IMR-90 (cell line): ENCODE measurements at regions not wholly inside any gene's neighbourhood (a gene's known extent, or its start where the extent isn't known, plus 50 kb on each side); places are given as distances from the start of the nearest gene placed in this dataset.

Experiments
- ATAC-seq: fragments of 200-7000 bp; cut with Tn5 transposase; 2 replicates; pipeline ENCODE4 v1.9.1; 2020; ENCODE audit warnings: low read depth, mild to moderate bottlenecking, moderate library complexity
- BruUV-seq: library from RNA; stranded (reverse); fragments of 400-500 nt; replicated peaks from 2 replicates; lab custom pipeline; 2021; lab: Mats Ljungman, UMichigan
- CTCF ChIA-PET: fragments of 300-600 bp; formaldehyde crosslinking; extraction: SDS; loops from one replicate; lab custom pipeline; 2021; ENCODE audit warnings: antibody characterized with exemption; lab: Yijun Ruan, JAX
- POLR2A ChIA-PET: fragments of 300-600 bp; sonication (Branson Sonifier 250); formaldehyde crosslinking; loops from one replicate; lab custom pipeline; 2022; ENCODE audit warnings: antibody characterized with exemption; ENCODE audit not compliant: unreplicated experiment; lab: Charles Lee
- DNase-seq: peaks from one replicate; pipeline ENCODE4 v3.0.0; 2013
- H2AFZ ChIP-seq: replicated peaks from 2 replicates; pipeline ENCODE3; 2013; ENCODE audit warnings: low read length, mild to moderate bottlenecking; ENCODE audit not compliant: poor library complexity
- H2AK5ac ChIP-seq: 2 replicates; pipeline ENCODE4 v1.6.1; 2013; ENCODE audit warnings: low read depth, low read length, inconsistent platforms
- H2AK9ac ChIP-seq: replicated peaks from 2 replicates; pipeline ENCODE3; 2013; ENCODE audit warnings: mild to moderate bottlenecking, low read depth, low read length, moderate library complexity; ENCODE audit not compliant: poor library complexity
- H2BK120ac ChIP-seq: 2 replicates; pipeline ENCODE4 v1.6.1; 2013; ENCODE audit warnings: low read depth, low read length, inconsistent platforms
- H2BK15ac ChIP-seq: 3 replicates; pipeline ENCODE4 v1.6.1; 2013; ENCODE audit warnings: low read depth, low read length, inconsistent platforms
- H2BK20ac ChIP-seq: 2 replicates; pipeline ENCODE4 v1.6.1; 2013; ENCODE audit warnings: low read depth, mild to moderate bottlenecking, inconsistent platforms, low read length, moderate library complexity
- H2BK5ac ChIP-seq: 2 replicates; pipeline ENCODE4 v1.6.1; 2013; ENCODE audit warnings: mild to moderate bottlenecking, low read depth, low read length, inconsistent platforms; ENCODE audit not compliant: poor library complexity, severe bottlenecking
- H3K14ac ChIP-seq: replicated peaks from 2 replicates; pipeline ENCODE4 v1.6.1; 2013; ENCODE audit warnings: low read depth, low read length, inconsistent platforms
- H3K18ac ChIP-seq: 2 replicates; pipeline ENCODE4 v1.6.1; 2013; ENCODE audit warnings: low read depth, low read length, control low read depth
- H3K23ac ChIP-seq: 2 replicates; pipeline ENCODE4 v1.6.1; 2013; ENCODE audit warnings: low read depth, low read length, inconsistent platforms
- H3K27ac ChIP-seq: 2 replicates; pipeline ENCODE4 v1.5.1; 2013; ENCODE audit warnings: mild to moderate bottlenecking, control low read depth, low read length; ENCODE audit not compliant: insufficient read depth
- H3K27me3 ChIP-seq: 2 replicates; pipeline ENCODE4 v1.6.1; 2013; ENCODE audit warnings: low read length; ENCODE audit not compliant: control insufficient read depth, insufficient read depth
- H3K36me3 ChIP-seq: 2 replicates; pipeline ENCODE4 v1.6.1; 2013; ENCODE audit warnings: low read length, mixed read lengths; ENCODE audit not compliant: control insufficient read depth, insufficient read depth
- H3K4ac ChIP-seq: 2 replicates; pipeline ENCODE4 v1.6.1; 2013; ENCODE audit warnings: low read depth, low read length, inconsistent platforms
- H3K4me1 ChIP-seq: 2 replicates; pipeline ENCODE4 v1.6.1; 2013; ENCODE audit warnings: low read length, mixed read lengths; ENCODE audit not compliant: control insufficient read depth, insufficient read depth
- H3K4me2 ChIP-seq: 2 replicates; pipeline ENCODE4 v1.6.1; 2013; ENCODE audit warnings: low read depth, mild to moderate bottlenecking, control low read depth, low read length, moderate library complexity
- H3K4me3 ChIP-seq: 2 replicates; pipeline ENCODE4 v1.5.1; 2013; ENCODE audit warnings: low read depth, mild to moderate bottlenecking, control low read depth, low read length, moderate library complexity; ENCODE audit not compliant: insufficient read depth
- H3K56ac ChIP-seq: 2 replicates; pipeline ENCODE4 v1.6.1; 2013; ENCODE audit warnings: low read length, inconsistent platforms; ENCODE audit not compliant: insufficient read depth; ENCODE audit errors: extremely low read depth
- H3K79me1 ChIP-seq, 2 experiments: 2 replicates each; pipeline ENCODE4 v1.6.1; 2013; ENCODE audit warnings: low read length in 2 of 2, inconsistent platforms in 1 of 2, low read depth in 1 of 2
- H3K9ac ChIP-seq: 2 replicates; pipeline ENCODE4 v1.6.1; 2013; ENCODE audit warnings: low read depth, low read length, control low read depth
- H3K9me1 ChIP-seq: 2 replicates; pipeline ENCODE4 v1.6.1; 2013; ENCODE audit warnings: low read length, inconsistent platforms; ENCODE audit not compliant: insufficient read depth
- H3K9me3 ChIP-seq: 2 replicates; pipeline ENCODE4 v1.6.1; 2013; ENCODE audit warnings: low read length; ENCODE audit not compliant: control insufficient read depth, insufficient read depth
- H4K20me1 ChIP-seq: 2 replicates; pipeline ENCODE4 v1.6.1; 2013; ENCODE audit warnings: low read length, inconsistent platforms; ENCODE audit not compliant: insufficient read depth
- H4K5ac ChIP-seq: 2 replicates; pipeline ENCODE4 v1.6.1; 2013; ENCODE audit warnings: mild to moderate bottlenecking, low read depth, low read length, control low read depth
- H4K8ac ChIP-seq, 2 experiments: 2 replicates each; pipeline ENCODE4 v1.6.1; 2013; ENCODE audit warnings: low read depth in 2 of 2, low read length in 2 of 2, control low read depth in 1 of 2, inconsistent platforms in 1 of 2
- H4K91ac ChIP-seq: 2 replicates; pipeline ENCODE4 v1.6.1; 2013; ENCODE audit warnings: low read depth, low read length, inconsistent platforms; ENCODE audit not compliant: insufficient read depth
- BHLHE40 ChIP-seq: fragments of 150-350 bp; IDR thresholded peaks from 2 replicates; pipeline ENCODE4 v1.6.1; 2016; ENCODE audit warnings: mild to moderate bottlenecking, low read depth, low read length
- CEBPB ChIP-seq: IDR thresholded peaks from 2 replicates; pipeline ENCODE4 v1.6.1; 2012; ENCODE audit warnings: low read depth, low read length, improper control_type of control experiment
- CHD1 ChIP-seq: IDR thresholded peaks from 2 replicates; pipeline ENCODE4 v1.6.1; 2012; ENCODE audit warnings: low read depth, low read length, improper control_type of control experiment
- FOS ChIP-seq: fragments of 150-350 bp; IDR thresholded peaks from 2 replicates; pipeline ENCODE4 v1.6.1; 2016; ENCODE audit warnings: low read depth, low read length
- MAFK ChIP-seq: IDR thresholded peaks from 2 replicates; pipeline ENCODE4 v1.6.1; 2012; ENCODE audit warnings: low read depth, low read length, improper control_type of control experiment
- MAZ ChIP-seq: IDR thresholded peaks from 2 replicates; pipeline ENCODE4 v1.6.1; 2012; ENCODE audit warnings: low read depth, mild to moderate bottlenecking, low read length, improper control_type of control experiment, moderate library complexity, borderline replicate concordance
- MXI1 ChIP-seq: IDR thresholded peaks from 2 replicates; pipeline ENCODE4 v1.6.1; 2012; ENCODE audit warnings: low read depth, mild to moderate bottlenecking, low read length, moderate library complexity, borderline replicate concordance
- NFE2L2 ChIP-seq: fragments of 150-350 bp; IDR thresholded peaks from 2 replicates; pipeline ENCODE4 v1.6.1; 2016; ENCODE audit warnings: low read depth, mild to moderate bottlenecking, low read length
- POLR2A ChIP-seq: IDR thresholded peaks from 2 replicates; pipeline ENCODE4 v1.6.1; 2012; ENCODE audit warnings: mild to moderate bottlenecking, low read depth, low read length
- RAD21 ChIP-seq: IDR thresholded peaks from 2 replicates; pipeline ENCODE4 v1.6.1; 2012; ENCODE audit warnings: low read length, improper control_type of control experiment
- RCOR1 ChIP-seq: IDR thresholded peaks from 2 replicates; pipeline ENCODE4 v1.6.1; 2012; ENCODE audit warnings: mild to moderate bottlenecking, low read length, improper control_type of control experiment; ENCODE audit not compliant: insufficient replicate concordance
- RFX5 ChIP-seq: IDR thresholded peaks from 2 replicates; pipeline ENCODE4 v1.8.0; 2012; ENCODE audit warnings: low read depth, mild to moderate bottlenecking, low read length, moderate library complexity
- SMC3 ChIP-seq: fragments of 150-350 bp; IDR thresholded peaks from 2 replicates; pipeline ENCODE4 v1.6.1; 2016; ENCODE audit warnings: low read depth, mild to moderate bottlenecking, antibody characterized with exemption, low read length, moderate library complexity
- WGBS, 2 experiments: methylation state at CpG; one replicate each; pipeline versions ENCODE4 v1.1.5 to v1.1.7; 2013; ENCODE audit warnings: missing lambda C conversion rate in 2 of 2; ENCODE audit not compliant: insufficient read length in 1 of 2; ENCODE audit errors: extremely low coverage in 2 of 2; 5-methylcytosine and 5-hydroxymethylcytosine counted together
- dilution Hi-C: fragments of 300-500 bp; cut with HindIII; formaldehyde crosslinking; loops from one replicate; pipeline ENCODE4 v1.14.3; 2018; ENCODE audit warnings: low sequenced_read_pairs; ENCODE audit not compliant: unreplicated experiment
- in situ Hi-C: fragments of 300-500 bp; cut with MboI; formaldehyde crosslinking; loops from 3 replicates; pipeline ENCODE4 v1.14.3; 2019; ENCODE audit warnings: low sequenced_read_pairs, inconsistent platforms, mixed read lengths
- intact Hi-C: fragments of 100-400 bp; cut with micrococcal nuclease; formaldehyde crosslinking; loops from 2 replicates; pipeline ENCODE4 v1.10.0; 2022
- TF ChIP-seq, protein P1 (sequence below): fragments of 150-350 bp; IDR thresholded peaks from 2 replicates; pipeline ENCODE4 v1.6.1; 2016; ENCODE audit warnings: low read depth, mild to moderate bottlenecking, low read length, moderate library complexity, borderline replicate concordance
- TF ChIP-seq, protein P2 (sequence below): fragments of 150-350 bp; IDR thresholded peaks from 2 replicates; pipeline ENCODE4 v1.6.1; 2017; ENCODE audit warnings: mild to moderate bottlenecking, antibody characterized with exemption, low read length, low read depth
- TF ChIP-seq, protein P3 (sequence below): conservative IDR thresholded peaks from 2 replicates; pipeline ENCODE4 v1.5.1; 2012; ENCODE audit warnings: mild to moderate bottlenecking, low read depth, low read length, improper control_type of control experiment

DNA sequence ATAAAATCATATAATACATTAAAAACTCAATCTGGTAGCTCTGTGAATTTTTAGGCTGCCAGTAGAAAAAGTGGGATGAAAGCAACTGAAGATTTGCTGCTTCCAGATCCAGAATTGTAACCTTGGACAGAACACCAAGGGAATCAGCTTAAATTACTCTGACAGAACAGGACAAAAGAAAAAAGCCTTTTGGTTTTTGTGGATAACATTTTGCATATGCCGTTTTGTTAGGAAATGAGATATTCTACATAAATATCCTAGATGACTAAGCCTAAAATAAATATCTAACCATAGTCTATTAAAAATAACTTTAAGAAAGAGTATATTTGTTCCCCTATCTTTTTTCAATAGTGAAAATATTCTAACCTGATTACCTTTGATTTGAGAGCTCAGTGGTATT lies 148.7 kb upstream of the DOCK10 start:
- intact Hi-C loops (no loop called here), dilution Hi-C loops (no loop called here)
- no TSS peak for BruUV-seq

More for the DNA sequence above, 148.7 kb upstream of the DOCK10 start:
- Histone ChIP-seq H3K4ac (no peak overlapping the region), H4K8ac (no peak overlapping the region), H3K56ac (no peak overlapping the region), H2BK20ac (no peak overlapping the region), H3K9ac (no peak overlapping the region), H3K36me3 (no peaks in the 10 kb centered on the region), H3K27me3 (no peaks in the 10 kb centered on the region), H3K9me1 (no peaks in the 10 kb centered on the region), H4K91ac (no peak overlapping the region), H3K9me3 (no peaks in the 10 kb centered on the region), H2BK120ac (no peak overlapping the region; the same call in 1 of the 2 replicates), H3K4me3 (no peak overlapping the region), H4K20me1 (no peaks in the 10 kb centered on the region), H3K18ac (no peak overlapping the region; the same call in 1 of the 2 replicates), H2AFZ (no peak overlapping the region), H4K5ac (no peak overlapping the region), H2AK9ac (no peak overlapping the region), H3K23ac (no peak overlapping the region), H3K14ac (no peak overlapping the region), H3K79me1 (no peaks in the 10 kb centered on the region), H2AK5ac (no peak overlapping the region), H3K27ac (no peak overlapping the region), H2BK15ac (no peak overlapping the region; the same call in 2 of the 3 replicates), H2BK5ac (no peak overlapping the region), H3K4me1 (no peaks in the 10 kb centered on the region; the same call in 1 of the 2 replicates), H3K4me2 (peak overlapping the region; percentile 69; the same call in 1 of the 2 replicates)
- TF ChIP-seq RAD21 (no peak), MAFK (no peak), CEBPB (no peak), FOS (no peak), MXI1 (no peak), RFX5 (no peak), POLR2A (no peak), NFE2L2 (no peak), CHD1 (no peak), SMC3 (no peak), MAZ (no peak), RCOR1 (no peak), BHLHE40 (no peak)
- TF ChIP-seq, protein P1, sequence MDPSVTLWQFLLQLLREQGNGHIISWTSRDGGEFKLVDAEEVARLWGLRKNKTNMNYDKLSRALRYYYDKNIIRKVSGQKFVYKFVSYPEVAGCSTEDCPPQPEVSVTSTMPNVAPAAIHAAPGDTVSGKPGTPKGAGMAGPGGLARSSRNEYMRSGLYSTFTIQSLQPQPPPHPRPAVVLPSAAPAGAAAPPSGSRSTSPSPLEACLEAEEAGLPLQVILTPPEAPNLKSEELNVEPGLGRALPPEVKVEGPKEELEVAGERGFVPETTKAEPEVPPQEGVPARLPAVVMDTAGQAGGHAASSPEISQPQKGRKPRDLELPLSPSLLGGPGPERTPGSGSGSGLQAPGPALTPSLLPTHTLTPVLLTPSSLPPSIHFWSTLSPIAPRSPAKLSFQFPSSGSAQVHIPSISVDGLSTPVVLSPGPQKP: no peak
- TF ChIP-seq, protein P2, sequence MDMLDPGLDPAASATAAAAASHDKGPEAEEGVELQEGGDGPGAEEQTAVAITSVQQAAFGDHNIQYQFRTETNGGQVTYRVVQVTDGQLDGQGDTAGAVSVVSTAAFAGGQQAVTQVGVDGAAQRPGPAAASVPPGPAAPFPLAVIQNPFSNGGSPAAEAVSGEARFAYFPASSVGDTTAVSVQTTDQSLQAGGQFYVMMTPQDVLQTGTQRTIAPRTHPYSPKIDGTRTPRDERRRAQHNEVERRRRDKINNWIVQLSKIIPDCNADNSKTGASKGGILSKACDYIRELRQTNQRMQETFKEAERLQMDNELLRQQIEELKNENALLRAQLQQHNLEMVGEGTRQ: no peak
- TF ChIP-seq, protein P3, sequence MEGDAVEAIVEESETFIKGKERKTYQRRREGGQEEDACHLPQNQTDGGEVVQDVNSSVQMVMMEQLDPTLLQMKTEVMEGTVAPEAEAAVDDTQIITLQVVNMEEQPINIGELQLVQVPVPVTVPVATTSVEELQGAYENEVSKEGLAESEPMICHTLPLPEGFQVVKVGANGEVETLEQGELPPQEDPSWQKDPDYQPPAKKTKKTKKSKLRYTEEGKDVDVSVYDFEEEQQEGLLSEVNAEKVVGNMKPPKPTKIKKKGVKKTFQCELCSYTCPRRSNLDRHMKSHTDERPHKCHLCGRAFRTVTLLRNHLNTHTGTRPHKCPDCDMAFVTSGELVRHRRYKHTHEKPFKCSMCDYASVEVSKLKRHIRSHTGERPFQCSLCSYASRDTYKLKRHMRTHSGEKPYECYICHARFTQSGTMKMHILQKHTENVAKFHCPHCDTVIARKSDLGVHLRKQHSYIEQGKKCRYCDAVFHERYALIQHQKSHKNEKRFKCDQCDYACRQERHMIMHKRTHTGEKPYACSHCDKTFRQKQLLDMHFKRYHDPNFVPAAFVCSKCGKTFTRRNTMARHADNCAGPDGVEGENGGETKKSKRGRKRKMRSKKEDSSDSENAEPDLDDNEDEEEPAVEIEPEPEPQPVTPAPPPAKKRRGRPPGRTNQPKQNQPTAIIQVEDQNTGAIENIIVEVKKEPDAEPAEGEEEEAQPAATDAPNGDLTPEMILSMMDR: no peak
- ChIA-PET CTCF (interaction anchor here (0.5 kb wide), 1 partner anchor 1239 kb away, joined by 5 read pairs; no protein-coding TSS in a partner anchor), POLR2A (no interaction called here)
- ATAC-seq (peak; percentile 76), DNase-seq (peak; percentile 55)
- no CpG with 5 or more reads among the region's 1 CpG for WGBS, 2 experiments
- in situ Hi-C loops: no loop called here
